ENCODE measurements at regions not wholly inside any gene's neighbourhood (a gene's known extent, or its start where the extent isn't known, plus 50 kb on each side); places are given as distances from the start of the nearest gene placed in this dataset.

DNA sequence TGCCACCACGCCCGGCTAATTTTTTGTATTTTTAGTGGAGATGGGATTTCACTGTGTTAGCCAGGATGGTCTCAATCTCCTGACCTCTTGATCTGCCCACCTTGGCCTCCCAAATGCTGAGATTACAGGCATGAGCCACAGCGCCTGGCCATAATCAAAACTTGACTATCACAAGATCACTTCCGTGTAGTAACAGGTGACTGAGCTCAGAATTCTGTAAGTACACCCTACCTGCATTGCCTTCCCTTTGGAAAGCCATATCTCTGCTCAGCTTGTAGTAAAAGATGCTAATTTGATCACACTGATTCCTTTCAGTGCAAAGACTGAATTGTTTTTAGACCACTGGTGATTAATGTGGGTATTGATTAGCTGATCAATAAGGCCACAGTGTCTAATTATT lies 167.1 kb downstream of the SHOX2 start:
- H3K9me3 ChIP-seq (ENCODE audit: control insufficient read depth, insufficient read depth, low read length), result no peaks in the 10 kb centered on the region
- no peak for TF ChIP-seq CTCF (IDR thresholded peaks at IDR 0.05; ENCODE audit: low read depth, low read length)
- no peaks in the 10 kb centered on the region for H3K27me3 ChIP-seq (ENCODE audit: control insufficient read depth, insufficient read depth, low read length)
- POLR2A ChIA-PET, result no interaction called here
- CTCF ChIA-PET, result no interaction called here
- H3K4me3 ChIP-seq (ENCODE audit: low read depth, low read length), result no peak overlapping the region
- H3K27ac ChIP-seq (ENCODE audit: low read depth, low read length), result no peak overlapping the region
- DNase-seq (ENCODE audit: low read depth, low spot score), result no peak

GRCh38 chr3:157938154-157938779 lies 168.0 kb downstream of the SHOX2 start:
- Histone ChIP-seq H3K9me3 (ENCODE audit: control insufficient read depth, insufficient read depth, low read length) (no peaks in the 10 kb centered on the region), H3K27me3 (ENCODE audit: control insufficient read depth, insufficient read depth, low read length) (no peaks in the 10 kb centered on the region), H3K27ac (ENCODE audit: low read depth, low read length) (no peak overlapping the region), H3K4me3 (ENCODE audit: low read depth, low read length) (no peak overlapping the region)
- POLR2A ChIA-PET, result no interaction called here
- CTCF ChIA-PET, result no interaction called here
- TF ChIP-seq CTCF (IDR thresholded peaks at IDR 0.05; ENCODE audit: low read depth, low read length), result no peak
- no peak for DNase-seq (ENCODE audit: low read depth, low spot score)

- no peak for DNase-seq (ENCODE audit: low read depth, low spot score)
- TF ChIP-seq CTCF (IDR thresholded peaks at IDR 0.05; ENCODE audit: low read depth, low read length), result no peak
- Histone ChIP-seq H3K9me3 (ENCODE audit: control insufficient read depth, insufficient read depth, low read length) (no peaks in the 10 kb centered on the region), H3K4me3 (ENCODE audit: low read depth, low read length) (no peak overlapping the region), H3K27me3 (ENCODE audit: control insufficient read depth, insufficient read depth, low read length) (no peaks in the 10 kb centered on the region), H3K27ac (ENCODE audit: low read depth, low read length) (no peak overlapping the region)
- ChIA-PET POLR2A (no interaction called here), CTCF (interaction anchor here (0.6 kb wide), 1 partner anchor 314 kb away, joined by 3 read pairs; no protein-coding TSS in a partner anchor)
Observed at GRCh38 chr3:157931517-157931916, 174.7 kb downstream of the SHOX2 start.

- no peak for TF ChIP-seq CTCF (IDR thresholded peaks at IDR 0.05; ENCODE audit: low read depth, low read length)
- DNase-seq (ENCODE audit: low read depth, low spot score), result no peak
- ChIA-PET POLR2A (no interaction called here), CTCF (no interaction called here)
- Histone ChIP-seq H3K4me3 (ENCODE audit: low read depth, low read length) (no peak overlapping the region), H3K9me3 (ENCODE audit: control insufficient read depth, insufficient read depth, low read length) (no peaks in the 10 kb centered on the region), H3K27me3 (ENCODE audit: control insufficient read depth, insufficient read depth, low read length) (no peaks in the 10 kb centered on the region), H3K27ac (ENCODE audit: low read depth, low read length) (no peak overlapping the region)
Observed at GRCh38 chr3:157930000-157930780, 176.0 kb downstream of the SHOX2 start.

DNA sequence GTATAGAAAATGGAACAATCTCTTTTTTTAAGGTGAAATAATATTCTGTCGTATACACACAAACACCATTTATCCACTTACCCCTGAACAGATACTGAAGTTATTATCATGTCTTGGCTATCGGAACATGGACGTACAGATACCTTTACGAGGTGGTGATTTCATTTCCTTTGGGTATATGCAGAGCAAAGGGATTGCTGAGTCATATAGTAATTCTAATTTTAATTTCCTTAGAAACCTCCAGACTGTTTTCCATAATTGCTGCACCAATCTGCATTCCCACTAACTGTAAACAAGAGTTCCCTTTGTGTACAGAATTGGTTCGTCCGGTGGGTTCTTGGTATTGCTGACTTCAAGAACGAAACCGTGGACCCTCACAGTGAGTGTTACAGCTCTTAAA lies 179.4 kb downstream of the SHOX2 start:
- ChIA-PET CTCF (no interaction called here), POLR2A (no interaction called here)
- no peak for TF ChIP-seq CTCF (IDR thresholded peaks at IDR 0.05; ENCODE audit: low read depth, low read length)

More for the DNA sequence above, 179.4 kb downstream of the SHOX2 start:
- Histone ChIP-seq H3K9me3 (ENCODE audit: control insufficient read depth, insufficient read depth, low read length) (no peaks in the 10 kb centered on the region), H3K4me3 (ENCODE audit: low read depth, low read length) (no peak overlapping the region), H3K27me3 (ENCODE audit: control insufficient read depth, insufficient read depth, low read length) (no peaks in the 10 kb centered on the region), H3K27ac (ENCODE audit: low read depth, low read length) (no peak overlapping the region)
- no peak for DNase-seq (ENCODE audit: low read depth, low spot score)

Measured in AG04450 (cell line).